Renal pelvis (tissue), 1 donor: ENCODE measurements at regions not wholly inside any gene's neighbourhood (a gene's known extent, or its start where the extent isn't known, plus 50 kb on each side); places are given as distances from the start of the nearest gene placed in this dataset.
"Not testable (repeated sequence)": the region's sequence is repeated elsewhere in the genome, so short reads cannot be mapped to it uniquely, and the experiment has no call there.

ENCODE experiments used
- DNase-seq: peaks from one replicate; pipeline ENCODE4 v3.0.0-alpha.2; 2013

GRCh38 chr10:26621243-26621888 lies 76.1 kb upstream of the PDSS1 start:
- DNase-seq, result no peak

GRCh38 chr10:26621889-26622711 lies 75.4 kb upstream of the PDSS1 start:
- DNase-seq, result peak; percentile 16

- no peak for DNase-seq
Observed at GRCh38 chr10:26622891-26623290, 74.6 kb upstream of the PDSS1 start.

GRCh38 chr10:26624006-26624405 lies 73.5 kb upstream of the PDSS1 start:
- no peak for DNase-seq

GRCh38 chr10:26626066-26626465 lies 71.4 kb upstream of the PDSS1 start:
- DNase-seq, result no peak

- DNase-seq, result no peak
Observed at GRCh38 chr10:26627324-26627723, 70.2 kb upstream of the PDSS1 start.

- DNase-seq, result no peak
Observed at GRCh38 chr10:26628395-26628794, 69.1 kb upstream of the PDSS1 start.

GRCh38 chr10:26632171-26632570 lies 65.3 kb upstream of the PDSS1 start:
- DNase-seq, result not testable (repeated sequence)

- not testable (repeated sequence) for DNase-seq
Observed at GRCh38 chr10:26634111-26634510, 63.4 kb upstream of the PDSS1 start.

GRCh38 chr10:26637521-26638275 lies 59.8 kb upstream of the PDSS1 start:
- DNase-seq, result no peak

GRCh38 chr10:26640391-26640790 lies 57.1 kb upstream of the PDSS1 start:
- no peak for DNase-seq

- no peak for DNase-seq
Observed at GRCh38 chr10:26642896-26643653, 54.4 kb upstream of the PDSS1 start.

GRCh38 chr10:26647602-26648244 lies 49.8 kb upstream of the PDSS1 start:
- DNase-seq, result no peak
